C4-2B (cell line): ENCODE measurements at regions not wholly inside any gene's neighbourhood (a gene's known extent, or its start where the extent isn't known, plus 50 kb on each side); places are given as distances from the start of the nearest gene placed in this dataset.

ENCODE experiments used
- ZFX ChIP-seq: fragments of 450-650 bp; IDR thresholded peaks from 2 replicates; pipeline ENCODE4 v1.6.1; 2017
- TF ChIP-seq, protein P1 (sequence below): fragments of 450-650 bp; conservative IDR thresholded peaks from 2 replicates; pipeline ENCODE4 v1.5.1; 2017; ENCODE audit warnings: mild to moderate bottlenecking

DNA sequence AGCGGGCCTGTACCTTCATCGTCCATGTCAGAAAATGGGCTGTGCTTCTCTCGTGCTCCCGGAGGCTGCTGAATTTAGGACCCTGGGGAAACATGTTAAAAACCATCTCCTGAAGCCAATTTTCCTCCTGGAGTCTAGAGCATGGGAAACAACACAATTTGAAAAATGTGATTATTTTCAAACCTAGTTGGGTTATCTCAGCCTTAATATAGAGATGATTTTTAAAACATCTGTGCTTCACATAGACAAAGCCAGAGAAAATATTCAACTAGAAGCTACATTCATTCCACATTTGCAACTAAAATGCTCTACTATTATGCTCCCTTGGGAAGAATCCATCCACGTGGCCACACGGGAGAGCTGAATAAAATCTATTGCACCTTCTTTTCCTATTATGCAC, 225.9 kb upstream of the TMEM72 start:
- TF ChIP-seq, protein P1, sequence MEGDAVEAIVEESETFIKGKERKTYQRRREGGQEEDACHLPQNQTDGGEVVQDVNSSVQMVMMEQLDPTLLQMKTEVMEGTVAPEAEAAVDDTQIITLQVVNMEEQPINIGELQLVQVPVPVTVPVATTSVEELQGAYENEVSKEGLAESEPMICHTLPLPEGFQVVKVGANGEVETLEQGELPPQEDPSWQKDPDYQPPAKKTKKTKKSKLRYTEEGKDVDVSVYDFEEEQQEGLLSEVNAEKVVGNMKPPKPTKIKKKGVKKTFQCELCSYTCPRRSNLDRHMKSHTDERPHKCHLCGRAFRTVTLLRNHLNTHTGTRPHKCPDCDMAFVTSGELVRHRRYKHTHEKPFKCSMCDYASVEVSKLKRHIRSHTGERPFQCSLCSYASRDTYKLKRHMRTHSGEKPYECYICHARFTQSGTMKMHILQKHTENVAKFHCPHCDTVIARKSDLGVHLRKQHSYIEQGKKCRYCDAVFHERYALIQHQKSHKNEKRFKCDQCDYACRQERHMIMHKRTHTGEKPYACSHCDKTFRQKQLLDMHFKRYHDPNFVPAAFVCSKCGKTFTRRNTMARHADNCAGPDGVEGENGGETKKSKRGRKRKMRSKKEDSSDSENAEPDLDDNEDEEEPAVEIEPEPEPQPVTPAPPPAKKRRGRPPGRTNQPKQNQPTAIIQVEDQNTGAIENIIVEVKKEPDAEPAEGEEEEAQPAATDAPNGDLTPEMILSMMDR, result no peak
- no peak for TF ChIP-seq ZFX
